HG03103 (cell line): ENCODE measurements at regions not wholly inside any gene's neighbourhood (a gene's known extent, or its start where the extent isn't known, plus 50 kb on each side); places are given as distances from the start of the nearest gene placed in this dataset.

Experiments
- ATAC-seq: cut with Tn5 transposase; IDR thresholded peaks from one replicate; pipeline ENCODE4 v1.9.1; 2021; ENCODE audit warnings: low read depth; ENCODE audit not compliant: unreplicated experiment

DNA sequence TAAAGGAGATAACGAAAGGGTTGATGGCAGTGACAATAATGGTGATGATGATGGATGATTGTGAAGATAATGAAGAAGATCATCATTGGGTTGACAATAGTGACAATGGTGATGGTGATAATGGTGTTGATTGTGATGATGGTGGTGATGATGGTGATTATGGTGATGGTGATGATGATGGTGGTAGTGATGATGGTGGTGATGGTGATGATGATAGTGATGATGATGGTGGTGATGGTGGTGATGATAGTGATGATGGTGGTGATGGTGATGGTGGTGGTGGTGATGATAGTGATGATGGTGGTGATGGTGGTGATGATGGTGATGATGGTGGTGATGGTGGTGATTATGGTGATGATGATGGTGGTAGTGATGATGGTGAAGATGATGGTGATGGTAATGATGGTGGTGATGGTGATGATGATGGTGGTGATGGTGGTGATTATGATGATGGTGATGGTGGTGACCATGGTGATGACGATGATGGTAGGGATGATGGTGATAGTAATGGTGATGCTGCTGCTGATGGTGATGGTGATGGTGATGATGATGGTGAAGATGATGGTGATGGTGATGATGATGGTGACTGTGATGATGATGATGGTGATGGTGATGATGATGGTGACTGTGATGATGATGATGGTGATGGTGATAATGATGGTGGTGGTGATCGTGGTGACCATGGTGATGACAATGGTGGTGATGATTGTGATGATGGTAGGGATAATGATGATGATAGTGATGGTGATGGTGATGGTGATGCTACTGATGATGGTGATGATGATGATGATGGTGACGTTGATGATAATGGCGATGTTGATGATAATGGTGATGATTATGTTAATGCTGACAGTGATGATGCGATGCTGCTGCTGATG lies 61.6 kb upstream of the NKX1-1 start:
- ATAC-seq, result no peak

DNA sequence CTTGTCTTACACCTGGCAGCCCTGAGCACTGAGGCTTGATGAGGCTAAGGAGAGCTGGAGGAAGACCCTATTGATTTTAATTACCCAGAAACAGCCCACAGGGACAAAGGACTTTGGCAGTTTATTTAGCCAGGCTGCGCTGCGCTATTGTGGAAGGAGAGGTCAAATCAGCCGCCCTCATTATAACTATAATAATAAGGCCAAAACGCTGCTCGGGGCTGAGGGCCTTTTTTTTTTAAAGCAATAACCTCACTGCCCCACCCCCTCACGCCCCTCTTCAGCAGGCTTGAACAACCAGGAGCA lies 60.6 kb upstream of the NKX1-1 start:
- ATAC-seq, result no peak

DNA sequence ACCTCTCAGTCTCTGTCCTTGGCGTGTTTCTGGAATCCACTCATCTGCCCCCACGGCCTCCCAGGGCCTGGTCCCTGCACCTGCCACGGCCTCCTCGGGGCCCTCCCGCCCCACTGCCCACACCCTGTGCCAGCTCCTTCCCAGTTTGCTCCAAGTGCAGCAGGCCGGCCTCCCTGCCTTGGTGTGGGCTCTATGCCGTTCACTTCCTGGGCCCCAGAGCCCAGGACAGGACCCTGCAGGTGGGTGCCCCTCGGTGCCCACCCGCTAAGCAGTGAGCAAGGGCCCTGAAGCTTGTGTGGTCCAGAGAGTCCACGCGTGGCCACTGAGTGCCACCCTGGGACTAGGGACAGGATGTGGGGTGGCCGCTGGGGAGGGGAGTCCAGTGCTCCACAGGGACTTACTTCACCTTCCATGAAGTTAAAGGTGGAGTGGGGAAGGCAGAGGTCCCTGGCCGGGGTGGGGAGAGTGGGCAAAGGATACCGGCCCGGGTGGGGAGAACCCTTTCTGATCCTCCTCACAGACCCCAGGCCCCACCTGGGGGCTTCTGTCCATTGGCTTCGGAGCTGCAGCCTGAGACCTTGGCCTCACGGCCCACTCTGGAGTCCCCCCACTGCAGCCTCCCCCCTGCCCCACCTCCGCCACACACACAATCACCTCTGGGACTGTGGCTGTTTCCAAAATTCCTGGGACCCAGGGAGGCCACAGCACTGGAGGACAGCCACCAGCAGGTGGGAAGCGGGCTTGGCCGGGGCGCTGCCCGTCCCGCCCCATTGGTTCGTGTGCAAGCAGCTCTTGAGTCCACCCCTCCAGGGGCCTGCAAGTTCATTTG lies 60.0 kb upstream of the NKX1-1 start:
- ATAC-seq, result no peak

DNA sequence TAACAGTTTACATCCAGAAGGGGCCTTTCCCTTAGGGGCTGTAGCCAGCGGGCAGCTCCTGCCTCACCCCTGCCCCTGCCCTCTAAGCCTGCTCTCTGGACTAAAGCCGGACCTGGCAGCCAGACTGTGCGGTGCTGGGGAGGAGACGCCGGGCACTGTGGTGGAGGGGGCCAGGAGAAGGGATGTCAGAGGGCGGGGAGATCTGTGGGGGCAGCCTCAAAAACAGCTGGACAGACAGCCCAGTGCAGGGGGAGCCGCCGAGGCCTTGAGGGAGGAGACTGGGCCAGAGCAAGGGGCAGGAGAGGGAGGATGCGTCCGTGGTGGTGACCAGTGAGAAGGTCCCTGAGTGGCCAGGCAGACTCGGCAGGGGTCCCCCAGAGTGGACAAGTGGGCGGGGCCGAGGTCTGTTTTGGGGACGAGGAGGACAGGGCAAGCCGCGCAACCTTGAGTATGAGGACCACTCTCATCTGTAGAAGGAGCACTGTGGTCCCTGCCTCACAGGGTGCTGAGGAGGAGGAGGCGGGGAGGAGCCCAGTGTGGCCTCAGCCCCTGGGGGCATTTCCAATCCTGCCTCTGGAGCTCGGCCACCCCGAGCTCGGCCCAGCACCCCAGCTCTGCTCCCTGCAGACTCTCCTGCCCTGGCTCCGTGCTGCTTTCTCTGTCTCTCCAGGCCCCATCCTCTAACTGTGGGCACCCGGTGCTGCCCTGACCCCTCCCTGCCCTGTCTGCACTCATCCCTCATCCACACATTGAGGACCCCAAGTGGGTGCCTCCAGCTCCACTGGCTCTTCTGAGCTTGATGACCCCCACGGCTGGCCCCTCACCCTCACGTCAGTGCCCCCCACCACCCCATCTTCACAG lies 59.2 kb upstream of the NKX1-1 start:
- ATAC-seq, result no peak

DNA sequence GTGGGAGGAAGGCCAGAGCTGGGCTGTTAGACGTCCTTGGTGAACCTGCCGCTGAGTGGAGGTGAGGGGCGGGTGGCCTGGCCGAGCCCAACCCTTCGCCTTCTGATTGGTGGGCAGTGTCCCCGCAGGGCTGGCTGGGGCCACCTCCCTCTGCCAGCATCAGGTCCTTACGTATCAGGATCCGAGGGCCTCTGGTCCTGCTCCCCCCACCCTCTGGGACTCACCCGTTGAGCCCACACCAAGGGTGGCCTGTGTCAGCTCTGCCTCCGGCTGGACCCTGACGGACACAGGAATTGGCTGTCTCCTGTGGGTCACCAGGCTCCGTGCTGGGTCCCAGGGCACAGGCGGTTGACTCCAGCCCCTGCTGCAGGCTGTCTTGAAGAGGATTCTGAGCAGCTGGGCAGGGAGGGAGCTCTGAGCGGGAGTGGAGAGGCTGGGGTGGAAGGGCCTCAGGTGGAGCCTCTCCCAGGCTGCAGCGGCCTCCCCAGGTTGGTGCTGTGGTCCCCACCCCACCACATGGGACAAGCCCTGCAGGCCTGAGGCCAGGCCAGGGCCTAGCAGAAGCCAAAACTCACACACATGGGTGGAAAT lies 58.4 kb upstream of the NKX1-1 start:
- no peak for ATAC-seq

DNA sequence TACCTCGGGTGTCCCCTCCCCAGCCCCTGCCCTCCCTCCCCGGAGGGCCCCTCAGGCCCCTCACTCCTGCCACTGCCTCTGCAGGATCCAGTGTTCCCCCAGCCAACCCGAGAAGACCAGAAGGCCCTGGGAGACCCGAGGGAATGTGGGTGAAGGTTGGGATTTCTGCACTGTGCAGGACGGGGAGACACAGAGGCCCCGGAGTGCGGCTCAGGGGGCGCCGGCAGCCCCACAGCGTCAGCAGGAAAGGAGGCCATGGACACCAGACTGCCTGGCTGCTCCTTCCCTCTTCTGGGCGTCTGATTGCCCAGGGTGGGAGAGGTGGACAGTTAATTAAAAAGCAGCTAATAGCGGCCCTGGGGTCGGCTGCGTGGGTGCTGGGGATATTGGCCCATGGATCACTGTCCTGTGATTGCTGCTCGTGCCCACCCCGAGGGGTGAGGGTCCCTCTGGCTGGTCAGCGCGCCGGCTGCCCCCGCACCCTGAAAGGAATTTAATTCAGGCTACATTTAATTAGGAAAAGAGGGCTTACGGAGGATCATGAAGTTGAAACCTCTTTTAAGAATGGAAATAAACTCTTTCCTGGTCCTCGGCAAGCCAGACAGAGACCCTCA lies 57.8 kb upstream of the NKX1-1 start:
- ATAC-seq, result no peak

- no peak for ATAC-seq
Measured at GRCh38 chr4:1463088-1463926, 57.1 kb upstream of the NKX1-1 start.

DNA sequence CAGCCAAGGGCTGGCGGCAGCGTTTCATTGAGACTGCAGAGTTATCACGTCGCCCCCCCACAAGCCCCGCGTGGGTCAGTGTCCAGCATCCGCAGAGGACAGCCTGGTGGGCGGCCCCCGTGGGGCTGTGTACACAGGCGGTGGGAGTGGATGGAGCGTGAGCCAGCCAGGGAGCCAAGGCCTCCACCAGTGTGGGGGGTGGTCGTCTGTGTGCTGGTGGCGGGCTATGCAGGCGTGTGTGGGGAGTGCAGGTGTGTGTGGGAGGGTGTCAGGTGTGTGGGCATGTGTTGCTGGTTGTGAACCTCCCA lies 56.5 kb upstream of the NKX1-1 start:
- no peak for ATAC-seq

DNA sequence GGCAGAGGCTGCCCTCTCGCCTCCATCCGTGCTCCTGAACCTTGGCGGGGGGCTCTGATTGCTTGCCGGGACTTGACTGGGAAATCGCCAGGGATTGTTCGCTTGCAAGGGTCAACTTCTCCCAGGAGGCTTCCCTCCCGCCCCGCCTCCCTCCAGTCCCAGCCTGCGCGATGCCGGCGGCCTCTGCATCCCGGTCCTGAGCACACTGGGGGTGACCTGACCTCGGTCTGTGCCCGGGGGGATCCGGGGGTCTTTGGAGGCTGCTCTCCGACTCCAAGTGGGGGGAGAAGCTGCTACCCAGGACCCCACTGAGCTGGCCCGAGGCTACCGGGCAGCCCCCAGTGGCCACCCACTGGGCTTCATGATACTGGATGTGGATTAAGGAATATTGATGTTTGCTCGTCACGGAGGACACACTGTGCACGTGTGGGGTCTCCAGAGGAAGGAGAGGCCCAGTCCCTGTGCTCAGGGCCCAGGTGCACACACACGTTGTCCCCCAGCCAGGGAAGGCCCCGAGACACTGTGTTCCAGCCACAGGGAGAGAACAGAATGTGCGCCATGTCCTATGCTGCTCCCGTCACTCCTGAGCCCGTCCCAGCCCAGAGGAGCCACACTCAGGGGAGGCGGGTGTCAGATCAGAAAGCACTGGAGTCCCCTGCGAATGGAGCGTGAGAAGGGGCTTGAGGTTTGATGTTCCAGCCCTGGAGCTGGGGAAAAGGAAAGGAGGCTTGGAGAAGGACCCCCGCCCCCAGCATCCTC lies 55.9 kb upstream of the NKX1-1 start:
- ATAC-seq, result no peak

- ATAC-seq, result no peak
Measured at GRCh38 chr4:1460967-1461868, 55.0 kb upstream of the NKX1-1 start.

DNA sequence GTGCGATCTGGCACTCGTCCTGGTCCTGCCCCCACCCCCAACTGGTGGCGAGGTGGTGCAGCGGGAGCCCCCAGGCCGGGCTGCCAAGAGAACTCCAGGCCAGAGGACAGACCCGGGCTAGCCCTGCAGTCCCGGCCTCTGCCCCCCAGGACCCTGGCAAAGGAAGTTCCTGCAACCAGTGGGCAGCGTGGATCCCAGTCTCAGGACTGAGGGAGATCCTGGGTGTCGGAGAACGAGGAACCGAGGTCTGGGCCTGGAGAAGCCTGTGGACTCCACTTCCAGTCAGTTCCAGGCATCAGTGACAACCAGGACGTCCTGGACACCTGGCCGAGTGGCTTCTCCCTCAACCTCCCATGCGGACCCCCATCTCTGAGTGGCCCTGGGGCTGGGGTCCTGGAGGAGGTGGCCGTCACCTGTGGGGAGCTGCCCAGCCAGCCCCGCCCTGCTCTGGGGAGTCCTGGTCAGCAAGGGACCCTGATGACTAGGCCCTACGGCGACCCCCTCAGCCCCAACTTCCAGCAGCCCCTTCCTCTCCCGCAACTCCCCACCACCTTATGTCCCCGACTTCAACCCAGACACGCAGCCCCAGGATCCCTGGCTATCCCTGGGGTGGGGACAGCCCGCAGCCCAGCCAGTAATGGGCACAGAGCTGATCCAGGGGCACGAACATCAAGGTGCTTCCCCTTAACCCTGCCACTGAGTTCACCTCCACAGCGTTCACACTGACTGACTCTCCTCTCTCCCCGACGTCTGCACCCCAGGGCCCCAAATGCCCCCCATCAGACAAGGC lies 53.7 kb upstream of the NKX1-1 start:
- no peak for ATAC-seq

- no peak for ATAC-seq
Measured at GRCh38 chr4:1459081-1459721, 53.0 kb upstream of the NKX1-1 start.

- ATAC-seq, result no peak
Measured at GRCh38 chr4:1458581-1458980, 52.3 kb upstream of the NKX1-1 start.
